SU-DHL-6 (cell line): ENCODE measurements at regions not wholly inside any gene's neighbourhood (a gene's known extent, or its start where the extent isn't known, plus 50 kb on each side); places are given as distances from the start of the nearest gene placed in this dataset.

Experiments used
- EZH2phosphoT487 ChIP-seq: fragments of 200-600 bp; sonication (generic), shearing (Covaris generic); conservative IDR thresholded peaks from 2 replicates; pipeline ENCODE4 v1.6.1; 2018; ENCODE audit warnings: mild to moderate bottlenecking, antibody characterized with exemption, low read length, moderate library complexity, mixed read lengths
- TF ChIP-seq, protein P1 (sequence below): fragments of 200-600 bp; sonication (generic); IDR thresholded peaks from one replicate; pipeline ENCODE4 v1.5.1; 2017; ENCODE audit warnings: antibody characterized with exemption, mild to moderate bottlenecking, low read length, moderate library complexity; ENCODE audit not compliant: insufficient read depth, poor library complexity, severe bottlenecking

- TF ChIP-seq, protein P1, sequence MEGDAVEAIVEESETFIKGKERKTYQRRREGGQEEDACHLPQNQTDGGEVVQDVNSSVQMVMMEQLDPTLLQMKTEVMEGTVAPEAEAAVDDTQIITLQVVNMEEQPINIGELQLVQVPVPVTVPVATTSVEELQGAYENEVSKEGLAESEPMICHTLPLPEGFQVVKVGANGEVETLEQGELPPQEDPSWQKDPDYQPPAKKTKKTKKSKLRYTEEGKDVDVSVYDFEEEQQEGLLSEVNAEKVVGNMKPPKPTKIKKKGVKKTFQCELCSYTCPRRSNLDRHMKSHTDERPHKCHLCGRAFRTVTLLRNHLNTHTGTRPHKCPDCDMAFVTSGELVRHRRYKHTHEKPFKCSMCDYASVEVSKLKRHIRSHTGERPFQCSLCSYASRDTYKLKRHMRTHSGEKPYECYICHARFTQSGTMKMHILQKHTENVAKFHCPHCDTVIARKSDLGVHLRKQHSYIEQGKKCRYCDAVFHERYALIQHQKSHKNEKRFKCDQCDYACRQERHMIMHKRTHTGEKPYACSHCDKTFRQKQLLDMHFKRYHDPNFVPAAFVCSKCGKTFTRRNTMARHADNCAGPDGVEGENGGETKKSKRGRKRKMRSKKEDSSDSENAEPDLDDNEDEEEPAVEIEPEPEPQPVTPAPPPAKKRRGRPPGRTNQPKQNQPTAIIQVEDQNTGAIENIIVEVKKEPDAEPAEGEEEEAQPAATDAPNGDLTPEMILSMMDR = no peak
- TF ChIP-seq EZH2phosphoT487 = no peak
Measured at GRCh38 chr5:74420947-74421346, 219.6 kb downstream of the ENC1 start.
